Kidney epithelial cell (primary cell): ENCODE measurements at regions not wholly inside any gene's neighbourhood (a gene's known extent, or its start where the extent isn't known, plus 50 kb on each side); places are given as distances from the start of the nearest gene placed in this dataset.
A peak's percentile ranks its signal among the peaks of the same experiment; 100 is the strongest.

Source experiments
- DNase-seq: peaks from one replicate; pipeline ENCODE4 v3.0.0-alpha.2; 2010; ENCODE audit warnings: low read depth
- H3K27me3 ChIP-seq: 2 replicates; pipeline ENCODE4 v1.6.0; 2011; ENCODE audit warnings: low read length; ENCODE audit not compliant: control insufficient read depth, insufficient read depth
- H3K36me3 ChIP-seq: 2 replicates; pipeline ENCODE4 v1.5.1; 2011; ENCODE audit warnings: low read length; ENCODE audit not compliant: control insufficient read depth, insufficient read depth
- H3K4me3 ChIP-seq: 2 replicates; pipeline ENCODE4 v1.5.1; 2011; ENCODE audit warnings: low read depth, mild to moderate bottlenecking, control low read depth, low read length
- CTCF ChIP-seq: IDR thresholded peaks from 2 replicates; pipeline ENCODE4 v1.5.1; 2011; ENCODE audit warnings: mild to moderate bottlenecking, moderate library complexity, low read length, control low read depth, inconsistent platforms; ENCODE audit not compliant: insufficient read depth, poor library complexity, severe bottlenecking

GRCh38 chr21:25313829-25314228 is 293.5 kb downstream of the MRPL39 start:
- Histone ChIP-seq H3K4me3 (no peak overlapping the region), H3K27me3 (no peaks in the 10 kb centered on the region), H3K36me3 (no peaks in the 10 kb centered on the region)
- TF ChIP-seq CTCF: peak; percentile 32
- no peak for DNase-seq

GRCh38 chr21:25307489-25307888 is 299.8 kb downstream of the MRPL39 start:
- Histone ChIP-seq H3K27me3 (no peaks in the 10 kb centered on the region), H3K36me3 (no peaks in the 10 kb centered on the region), H3K4me3 (no peak overlapping the region)
- TF ChIP-seq CTCF: no peak
- no peak for DNase-seq

GRCh38 chr21:25304611-25305010 is 302.7 kb downstream of the MRPL39 start:
- DNase-seq: no peak
- TF ChIP-seq CTCF: no peak
- no peaks in the 10 kb centered on the region for H3K36me3 ChIP-seq
- H3K27me3 ChIP-seq: no peaks in the 10 kb centered on the region
- no peak overlapping the region for H3K4me3 ChIP-seq

GRCh38 chr21:25300632-25301031 is 306.6 kb downstream of the MRPL39 start:
- DNase-seq: no peak
- H3K4me3 ChIP-seq: no peak overlapping the region
- no peaks in the 10 kb centered on the region for H3K36me3 ChIP-seq
- H3K27me3 ChIP-seq: no peaks in the 10 kb centered on the region
- TF ChIP-seq CTCF: no peak

GRCh38 chr21:25298512-25299491 is 308.5 kb downstream of the MRPL39 start:
- TF ChIP-seq CTCF: no peak
- H3K36me3 ChIP-seq: no peaks in the 10 kb centered on the region
- H3K27me3 ChIP-seq: no peaks in the 10 kb centered on the region
- no peak for DNase-seq
- H3K4me3 ChIP-seq: no peak overlapping the region
